GM13976 (cell line): ENCODE measurements at regions not wholly inside any gene's neighbourhood (a gene's known extent, or its start where the extent isn't known, plus 50 kb on each side); places are given as distances from the start of the nearest gene placed in this dataset.

ENCODE experiments used
- DNase-seq: peaks from one replicate; pipeline ENCODE4 v3.0.0; 2012; ENCODE audit warnings: low spot score
- in situ Hi-C: fragments of 300-500 bp; cut with MboI; formaldehyde crosslinking; loops from one replicate; pipeline ENCODE4 v1.12.0; 2022; ENCODE audit warnings: low sequenced_read_pairs, mixed read lengths, inconsistent platforms; ENCODE audit not compliant: unreplicated experiment
- TF ChIP-seq, protein P1 (sequence below): IDR thresholded peaks from 2 replicates; pipeline ENCODE4 v1.5.1; 2012; ENCODE audit warnings: borderline replicate concordance, mild to moderate bottlenecking; ENCODE audit not compliant: insufficient read depth; ENCODE audit errors: extremely low read depth, missing control alignments, control extremely low read depth

DNA sequence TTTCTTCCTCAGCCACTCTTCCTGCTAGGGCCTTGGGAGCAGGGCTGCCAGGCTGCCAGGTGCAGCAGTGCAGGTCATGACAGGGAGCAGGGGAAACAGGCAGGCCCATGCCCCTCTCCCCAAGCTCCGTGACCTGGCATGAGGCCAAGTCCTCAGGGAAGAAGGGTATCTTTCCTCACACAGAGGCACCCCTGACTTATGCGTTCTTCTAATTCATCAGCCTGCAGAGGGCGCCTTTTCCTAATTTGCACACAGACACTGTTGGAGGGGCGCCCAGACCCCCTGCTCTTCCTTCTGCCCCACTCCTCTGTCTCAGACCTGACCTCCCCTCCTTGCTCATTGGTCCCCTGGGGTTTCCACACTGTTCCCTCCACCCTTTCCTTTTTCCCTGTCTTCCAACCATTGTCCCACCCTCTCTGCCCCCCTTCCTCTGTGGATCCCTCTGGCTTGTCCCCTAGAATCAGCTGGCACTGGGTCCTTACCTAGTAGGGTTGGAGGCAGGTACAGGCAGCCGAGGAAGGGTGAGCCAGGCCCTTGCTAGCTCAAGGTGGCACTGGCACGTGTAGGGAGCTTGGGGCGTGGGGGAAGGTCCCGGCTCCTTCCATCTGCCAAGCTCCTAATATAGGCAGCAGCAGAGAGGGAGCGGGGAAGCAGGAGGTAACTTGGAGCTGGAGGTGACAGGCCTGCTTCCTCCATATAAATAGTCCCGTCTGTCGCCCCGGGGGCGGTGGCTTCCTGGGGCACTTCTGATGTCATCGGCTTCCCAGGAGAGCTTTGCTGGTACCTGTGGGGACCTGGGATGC is 154.9 kb upstream of the MLN start:
- TF ChIP-seq, protein P1, sequence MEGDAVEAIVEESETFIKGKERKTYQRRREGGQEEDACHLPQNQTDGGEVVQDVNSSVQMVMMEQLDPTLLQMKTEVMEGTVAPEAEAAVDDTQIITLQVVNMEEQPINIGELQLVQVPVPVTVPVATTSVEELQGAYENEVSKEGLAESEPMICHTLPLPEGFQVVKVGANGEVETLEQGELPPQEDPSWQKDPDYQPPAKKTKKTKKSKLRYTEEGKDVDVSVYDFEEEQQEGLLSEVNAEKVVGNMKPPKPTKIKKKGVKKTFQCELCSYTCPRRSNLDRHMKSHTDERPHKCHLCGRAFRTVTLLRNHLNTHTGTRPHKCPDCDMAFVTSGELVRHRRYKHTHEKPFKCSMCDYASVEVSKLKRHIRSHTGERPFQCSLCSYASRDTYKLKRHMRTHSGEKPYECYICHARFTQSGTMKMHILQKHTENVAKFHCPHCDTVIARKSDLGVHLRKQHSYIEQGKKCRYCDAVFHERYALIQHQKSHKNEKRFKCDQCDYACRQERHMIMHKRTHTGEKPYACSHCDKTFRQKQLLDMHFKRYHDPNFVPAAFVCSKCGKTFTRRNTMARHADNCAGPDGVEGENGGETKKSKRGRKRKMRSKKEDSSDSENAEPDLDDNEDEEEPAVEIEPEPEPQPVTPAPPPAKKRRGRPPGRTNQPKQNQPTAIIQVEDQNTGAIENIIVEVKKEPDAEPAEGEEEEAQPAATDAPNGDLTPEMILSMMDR: peak; percentile 18
- in situ Hi-C loops: no loop called here
- no peak for DNase-seq

DNA sequence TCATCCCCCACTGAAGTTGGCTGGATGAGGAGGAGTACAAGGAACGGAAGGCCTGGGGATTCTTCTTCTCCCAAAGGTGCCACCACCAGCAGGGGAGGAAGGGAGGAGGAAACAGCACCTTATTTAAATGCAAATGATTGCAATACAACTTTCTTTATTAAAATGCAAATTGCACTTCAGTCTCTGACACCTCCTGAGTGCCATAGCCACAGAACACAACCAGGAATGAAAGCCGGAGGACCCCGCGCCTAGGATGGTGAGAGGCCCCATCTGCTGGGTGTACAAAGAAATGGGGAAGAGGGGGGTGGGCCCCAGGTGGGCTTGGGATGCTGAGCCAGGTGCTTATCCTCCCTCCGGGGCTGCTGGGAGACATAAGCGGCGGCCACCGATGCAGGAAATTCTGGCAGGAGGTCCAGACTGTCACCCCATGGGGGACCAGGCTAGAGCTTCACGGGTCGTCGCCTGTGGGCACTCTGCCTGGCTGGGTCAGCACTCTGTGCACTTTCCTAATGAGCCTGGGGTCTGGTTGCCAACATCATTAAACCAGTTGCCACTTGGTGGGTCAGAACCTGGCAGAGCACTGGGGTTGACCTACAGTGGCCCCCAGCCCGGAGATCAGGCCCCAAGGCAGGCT is 154.2 kb upstream of the MLN start:
- no peak for DNase-seq
- TF ChIP-seq, protein P1: no peak
- in situ Hi-C loops: no loop called here

DNA sequence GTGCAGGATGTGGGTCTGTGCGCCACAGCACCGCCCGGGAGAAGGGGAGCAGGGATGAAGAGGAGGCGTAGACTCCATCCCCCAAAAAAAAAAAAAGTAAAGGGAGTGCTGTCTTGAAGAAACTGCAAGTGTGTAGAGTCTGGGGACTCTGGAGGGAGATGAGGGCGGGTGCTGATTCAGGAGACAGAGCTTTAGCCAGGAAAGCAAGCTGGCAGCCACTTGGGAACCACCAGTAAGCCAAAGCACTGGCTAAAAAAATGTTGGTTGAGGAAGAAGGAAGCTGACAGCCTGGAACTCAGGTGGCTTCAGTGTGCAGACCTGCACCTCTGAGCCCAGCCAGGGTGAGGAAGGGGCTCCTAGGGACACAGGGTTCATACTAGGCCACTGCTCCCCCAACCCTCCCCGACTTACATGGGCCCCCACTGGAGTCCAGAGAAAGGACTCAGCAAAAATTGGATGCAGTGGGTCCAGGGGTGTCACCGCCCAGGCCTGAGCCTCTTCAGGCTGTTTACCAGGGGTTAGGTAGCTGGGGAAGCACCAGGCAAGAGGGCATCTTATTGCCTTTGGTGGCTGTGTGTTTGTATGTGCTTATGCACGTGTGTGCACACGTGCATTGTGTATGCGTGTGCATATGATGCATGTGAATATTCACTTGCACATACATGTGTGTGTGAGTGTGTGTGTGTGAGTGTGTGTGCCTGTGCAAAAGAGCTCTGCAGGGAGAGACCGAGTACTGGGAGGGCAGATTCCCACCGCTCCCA is 153.5 kb upstream of the MLN start:
- TF ChIP-seq, protein P1: no peak
- DNase-seq: no peak
- in situ Hi-C loops: no loop called here

DNA sequence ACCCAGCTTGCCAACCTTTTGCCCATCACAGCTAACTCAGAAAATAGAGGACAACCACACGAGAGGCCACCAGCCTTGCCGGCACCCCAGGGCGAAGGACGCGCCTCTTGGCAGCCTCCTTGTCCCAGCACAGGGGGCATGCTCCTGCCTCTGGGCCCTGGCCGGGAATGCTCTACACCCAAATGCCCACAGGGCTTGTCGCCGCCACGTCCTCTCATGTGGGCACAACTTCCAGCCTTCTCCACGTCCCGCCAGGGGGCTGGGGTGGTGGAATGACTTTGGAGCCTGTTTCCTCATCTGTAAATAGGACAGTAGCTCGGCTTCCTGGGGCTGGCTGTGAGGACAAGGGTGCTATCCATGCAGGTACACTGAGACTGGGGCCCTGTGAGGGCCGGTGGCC is 152.4 kb upstream of the MLN start:
- in situ Hi-C loops: no loop called here

DNA sequence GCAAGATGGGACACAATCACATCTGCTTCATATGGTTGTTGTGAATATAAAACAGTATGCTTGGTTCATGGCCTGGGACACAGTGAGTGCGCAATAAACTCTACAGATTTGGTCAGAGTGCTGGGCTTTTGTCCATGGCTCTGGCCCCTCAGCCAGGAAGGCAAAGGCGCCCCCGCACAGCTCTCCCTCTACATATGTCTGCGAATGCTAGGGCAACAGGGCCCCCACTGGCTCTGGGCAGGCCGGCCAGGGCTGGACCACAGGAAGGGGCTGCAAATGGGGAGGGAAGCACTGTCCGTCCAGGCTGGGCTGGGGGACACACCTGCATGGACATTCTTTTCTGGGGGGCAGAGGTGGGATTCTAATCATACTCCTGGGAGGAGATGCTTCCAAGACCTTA is 151.8 kb upstream of the MLN start:
- TF ChIP-seq, protein P1: no peak
- DNase-seq: no peak
- in situ Hi-C loops: no loop called here

More for the DNA sequence above, 152.4 kb upstream of the MLN start:
- TF ChIP-seq, protein P1: no peak
- DNase-seq: no peak

DNA sequence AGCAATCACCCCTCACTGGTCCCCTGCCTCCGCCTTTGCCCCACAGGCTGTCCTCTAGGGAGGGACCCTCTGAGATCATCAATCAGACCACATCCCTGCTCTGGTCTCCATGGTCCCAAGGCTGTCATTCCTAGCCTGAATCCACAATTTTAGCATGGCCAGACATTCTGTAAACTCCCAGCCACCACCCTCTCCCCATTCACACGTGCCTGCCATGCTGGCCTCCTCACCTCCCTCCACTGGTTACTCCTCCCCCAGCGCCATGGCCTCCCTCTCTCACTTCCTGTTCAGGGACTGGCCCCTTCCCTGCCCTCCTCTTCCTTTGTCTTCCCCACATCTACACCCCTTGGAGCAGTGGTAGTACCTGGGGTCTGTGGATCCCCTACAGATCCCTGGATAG is 150.7 kb upstream of the MLN start:
- TF ChIP-seq, protein P1: no peak
- DNase-seq: no peak
- in situ Hi-C loops: no loop called here
